MCF 10A (cell line): ENCODE measurements at regions not wholly inside any gene's neighbourhood (a gene's known extent, or its start where the extent isn't known, plus 50 kb on each side); places are given as distances from the start of the nearest gene placed in this dataset.

Source experiments
- BruUV-seq: library from RNA; stranded (reverse); fragments of 400-500 nt; replicated peaks from 2 replicates; lab custom pipeline; 2021; lab: Mats Ljungman, UMichigan
- CTCF ChIA-PET: fragments of 300-600 bp; sonication (Branson Sonifier 250); formaldehyde crosslinking; extraction: SDS; loops from one replicate; lab custom pipeline; 2021; ENCODE audit warnings: antibody characterized with exemption, inconsistent platforms; lab: Yijun Ruan, JAX
- POLR2A ChIA-PET: fragments of 300-600, 350-650 bp; sonication (Branson Sonifier 250); formaldehyde crosslinking; extraction: SDS; loops from one replicate; lab custom pipeline; 2020; ENCODE audit warnings: antibody characterized with exemption, inconsistent platforms; lab: Yijun Ruan, JAX
- DNase-seq: peaks from one replicate; pipeline ENCODE4 v3.0.0-alpha.2; 2018; ENCODE audit not compliant: unreplicated experiment
- H3K27ac Mint-ChIP-seq: one replicate; pipeline ENCODE4 v1.8.0; 2022; ENCODE audit warnings: mild to moderate bottlenecking, low read depth, mixed read lengths; ENCODE audit not compliant: unreplicated experiment
- H3K27me3 Mint-ChIP-seq: one replicate; pipeline ENCODE4 v1.8.0; 2022; ENCODE audit warnings: mixed read lengths; ENCODE audit not compliant: insufficient read depth, unreplicated experiment
- H3K36me3 Mint-ChIP-seq: one replicate; pipeline ENCODE4 v1.8.0; 2022; ENCODE audit warnings: mild to moderate bottlenecking, moderate library complexity, mixed read lengths; ENCODE audit not compliant: insufficient read depth, unreplicated experiment
- H3K4me1 Mint-ChIP-seq: one replicate; pipeline ENCODE4 v1.8.0; 2022; ENCODE audit warnings: mixed read lengths; ENCODE audit not compliant: insufficient read depth, unreplicated experiment
- H3K4me3 Mint-ChIP-seq: one replicate; pipeline ENCODE4 v1.8.0; 2022; ENCODE audit warnings: mild to moderate bottlenecking, moderate library complexity, mixed read lengths; ENCODE audit not compliant: unreplicated experiment
- H3K9me3 Mint-ChIP-seq: one replicate; pipeline ENCODE4 v1.8.0; 2022; ENCODE audit warnings: mixed read lengths; ENCODE audit not compliant: unreplicated experiment
- CTCF ChIP-seq: fragments of 200-600 bp; IDR thresholded peaks from one replicate; pipeline ENCODE4 v1.8.0; 2022; ENCODE audit warnings: antibody characterized with exemption, mild to moderate bottlenecking; ENCODE audit not compliant: unreplicated experiment
- intact Hi-C: fragments of 100-400 bp; cut with micrococcal nuclease; formaldehyde crosslinking; loops from 2 replicates; pipeline ENCODE4 v1.14.1; 2022

DNA sequence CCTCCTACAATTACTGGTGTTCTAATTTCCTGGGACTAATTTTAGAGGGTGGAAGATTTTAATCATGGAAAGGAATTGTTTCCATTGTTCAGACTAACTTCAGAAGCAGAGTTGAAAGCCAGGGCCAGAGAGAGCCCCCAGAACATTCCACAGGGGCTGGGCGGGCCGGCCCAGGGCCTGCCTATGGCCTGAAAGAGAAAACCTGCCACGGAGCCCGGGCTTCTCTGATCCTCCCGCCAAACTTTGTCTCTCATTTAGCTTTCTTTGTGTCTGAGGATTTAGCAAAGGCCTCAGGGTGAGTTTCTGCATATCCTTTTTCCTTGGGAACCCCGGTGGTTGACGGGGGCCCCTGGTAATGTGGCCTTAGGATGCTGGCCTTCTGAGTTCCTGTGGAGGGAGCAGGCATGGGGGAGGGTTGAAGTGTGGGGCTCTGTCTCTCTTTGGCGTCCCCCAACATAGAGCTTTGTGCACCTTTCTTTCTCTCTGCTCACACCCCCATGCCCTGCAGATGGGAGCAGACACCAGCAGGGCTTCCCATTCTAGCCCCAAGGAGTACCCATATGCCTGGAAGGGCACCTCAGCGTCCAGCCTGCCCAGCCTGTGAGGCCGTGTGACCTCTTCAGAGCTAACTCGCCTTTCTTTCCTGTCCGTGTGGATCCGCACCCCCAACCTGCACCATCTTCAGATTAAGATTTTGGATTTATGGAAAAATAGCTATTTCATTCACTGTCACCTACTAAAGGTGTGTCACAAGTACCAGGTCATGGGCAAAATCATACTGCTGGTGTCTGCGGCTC is 539.5 kb downstream of the FGF9 start:
- Mint-ChIP-seq H3K9me3 (no peaks in the 10 kb centered on the region), H3K4me1 (no peaks in the 10 kb centered on the region), H3K4me3 (no peak overlapping the region), H3K27me3 (no peaks in the 10 kb centered on the region), H3K27ac (no peak overlapping the region), H3K36me3 (no peaks in the 10 kb centered on the region)
- no peak for DNase-seq
- no peak for TF ChIP-seq CTCF
- CTCF ChIA-PET, result no interaction called here
- intact Hi-C loops, result no loop called here
- no TSS peak for BruUV-seq
- POLR2A ChIA-PET, result interaction anchor here (0.9 kb wide), 1 partner anchor 21 kb away, joined by 3 read pairs; no protein-coding TSS in a partner anchor

- ChIA-PET CTCF (no interaction called here), POLR2A (no interaction called here)
- Mint-ChIP-seq H3K9me3 (no peaks in the 10 kb centered on the region), H3K4me1 (no peaks in the 10 kb centered on the region), H3K27me3 (no peaks in the 10 kb centered on the region), H3K36me3 (no peaks in the 10 kb centered on the region), H3K4me3 (no peak overlapping the region), H3K27ac (no peak overlapping the region)
- intact Hi-C loops, result no loop called here
- no peak for DNase-seq
- BruUV-seq, result no TSS peak
- TF ChIP-seq CTCF, result no peak
These were observed 541.0 kb downstream of the FGF9 start for GRCh38 chr13:22211876-22212275.

DNA sequence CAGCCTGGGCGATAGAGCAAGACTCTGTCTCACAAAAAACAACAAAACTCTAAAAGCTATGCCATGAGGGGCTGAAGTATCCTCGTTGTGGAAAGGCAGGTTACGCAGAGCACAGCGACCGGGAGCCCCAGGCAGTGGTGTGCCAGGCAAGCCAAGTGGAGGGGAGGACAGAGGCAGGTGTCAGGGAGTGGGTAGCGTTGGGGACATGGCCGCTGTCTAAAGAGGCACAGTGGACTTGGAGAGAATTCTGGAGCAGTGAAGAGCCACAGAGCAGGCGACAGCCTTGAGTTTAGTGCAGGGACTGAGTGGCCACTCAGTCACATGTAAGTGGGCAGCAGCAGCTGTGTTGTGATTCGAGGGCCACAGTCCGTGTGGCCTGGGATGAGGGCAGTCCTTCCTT is 541.7 kb downstream of the FGF9 start:
- ChIA-PET CTCF (no interaction called here), POLR2A (no interaction called here)
- H3K4me3 Mint-ChIP-seq, result no peak overlapping the region
- no peak overlapping the region for H3K27ac Mint-ChIP-seq
- H3K36me3 Mint-ChIP-seq, result no peaks in the 10 kb centered on the region
- no peak for DNase-seq
- no TSS peak for BruUV-seq
- TF ChIP-seq CTCF, result no peak
- intact Hi-C loops, result no loop called here
- no peaks in the 10 kb centered on the region for H3K4me1 Mint-ChIP-seq
- no peaks in the 10 kb centered on the region for H3K27me3 Mint-ChIP-seq
- H3K9me3 Mint-ChIP-seq, result no peaks in the 10 kb centered on the region

- Mint-ChIP-seq H3K4me1 (peaks cover 9% of the 10 kb centered on the region), H3K4me3 (no peak overlapping the region), H3K9me3 (no peaks in the 10 kb centered on the region), H3K27me3 (no peaks in the 10 kb centered on the region), H3K36me3 (no peaks in the 10 kb centered on the region), H3K27ac (no peak overlapping the region)
- ChIA-PET POLR2A (interaction anchor here (0.6 kb wide), 1 partner anchor 664 kb away, joined by 4 read pairs; no protein-coding TSS in a partner anchor), CTCF (interaction anchor here (0.5 to 0.7 kb wide), 2 partner anchors 195 to 921 kb away, joined by 3 read pairs; no protein-coding TSS in a partner anchor)
- DNase-seq, result no peak
- BruUV-seq, result no TSS peak
- intact Hi-C loops, result no loop called here
- no peak for TF ChIP-seq CTCF
These were observed 543.3 kb downstream of the FGF9 start for GRCh38 chr13:22214184-22214583.
